Nucleus accumbens (tissue), 56 donors: ENCODE measurements at regions not wholly inside any gene's neighbourhood (a gene's known extent, or its start where the extent isn't known, plus 50 kb on each side); places are given as distances from the start of the nearest gene placed in this dataset.
A peak's percentile ranks its signal among the peaks of the same experiment; 100 is the strongest.

Experiments
- DNase-seq, 56 donors: peaks; one replicate each; lab custom pipeline; 2025; lab: John Stamatoyannopoulos, UW

GRCh38 chr13:103546271-103546670, 480.1 kb upstream of the SLC10A2 start:
- DNase-seq, result no peak

DNA sequence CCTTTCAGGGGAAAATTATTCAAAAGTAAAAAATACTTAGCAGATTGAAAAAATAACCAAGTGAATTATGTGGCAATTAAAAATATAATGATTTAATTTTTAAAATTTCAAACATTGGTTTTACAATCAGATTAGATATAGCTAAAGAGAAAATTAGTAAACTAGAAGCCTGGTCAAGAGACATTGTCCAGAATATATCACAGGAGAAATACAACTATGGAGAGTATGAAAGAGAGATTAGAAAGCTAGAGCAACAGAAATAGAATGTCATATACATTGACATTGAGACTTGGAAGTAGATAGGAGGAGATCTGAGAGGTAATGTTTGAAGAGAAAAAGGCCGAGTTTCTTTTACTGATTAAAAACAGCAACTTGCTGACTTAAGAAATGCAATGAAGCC, 476.4 kb upstream of the SLC10A2 start:
- DNase-seq, result no peak

DNA sequence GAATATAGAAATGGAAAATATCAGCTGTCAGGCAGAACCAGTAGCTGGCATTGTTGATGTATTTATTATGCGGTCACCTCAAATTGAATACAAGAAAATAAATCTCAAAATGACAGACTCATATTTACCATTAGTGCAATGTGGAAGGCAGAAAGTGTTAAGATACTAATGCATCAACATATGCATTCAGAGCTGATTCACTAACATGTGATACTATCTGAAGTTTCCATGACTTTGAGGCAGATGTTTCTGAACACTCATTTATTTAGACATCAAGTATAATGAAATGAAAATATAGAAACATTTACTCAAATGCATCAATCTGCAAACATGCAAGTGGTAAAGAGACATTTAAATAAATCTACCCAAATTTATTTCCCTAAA, 474.2 kb upstream of the SLC10A2 start:
- DNase-seq, result no peak

GRCh38 chr13:103539721-103540381, 473.6 kb upstream of the SLC10A2 start:
- DNase-seq, result no peak

DNA sequence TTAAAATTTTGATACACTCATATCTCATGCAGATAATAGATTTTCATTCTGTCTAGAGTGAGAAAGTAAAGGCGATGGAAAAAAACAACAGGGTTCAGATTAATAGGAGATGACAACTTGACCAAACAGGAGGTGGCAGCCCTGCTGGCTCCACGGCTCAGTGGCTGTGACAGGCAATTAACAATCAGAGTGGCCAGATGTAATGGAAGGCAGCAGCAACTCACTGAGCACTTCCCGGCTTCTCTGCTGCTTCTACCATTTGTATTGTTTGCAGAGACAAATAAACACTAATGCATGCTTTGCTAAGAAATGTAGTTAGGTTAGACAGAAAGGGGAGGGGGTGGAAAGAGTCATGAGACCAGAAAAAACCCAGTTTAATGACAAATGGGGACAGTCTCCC, 473.0 kb upstream of the SLC10A2 start:
- DNase-seq, result peak in 8 of 56 donors; percentile 1 to 4 (median 2)

DNA sequence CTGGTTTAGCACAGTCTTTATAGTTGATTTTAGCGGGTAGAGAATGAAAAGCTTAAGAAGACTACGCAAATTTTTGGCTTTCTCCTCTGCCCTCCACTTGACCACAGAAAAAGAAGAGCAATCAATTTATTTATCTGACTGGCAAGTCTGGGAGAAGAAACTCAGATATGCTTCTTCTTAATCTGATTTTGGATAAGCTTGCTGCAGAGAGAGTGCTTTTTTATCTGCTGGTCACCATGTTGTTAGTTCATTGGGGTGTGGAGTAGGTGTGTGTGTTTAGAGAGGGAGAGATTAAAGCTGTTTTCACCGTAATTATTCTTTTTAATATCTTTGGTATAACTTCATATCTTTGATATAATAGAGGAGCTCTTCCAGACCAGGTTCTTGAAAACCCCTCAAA, 471.4 kb upstream of the SLC10A2 start:
- no peak for DNase-seq

DNA sequence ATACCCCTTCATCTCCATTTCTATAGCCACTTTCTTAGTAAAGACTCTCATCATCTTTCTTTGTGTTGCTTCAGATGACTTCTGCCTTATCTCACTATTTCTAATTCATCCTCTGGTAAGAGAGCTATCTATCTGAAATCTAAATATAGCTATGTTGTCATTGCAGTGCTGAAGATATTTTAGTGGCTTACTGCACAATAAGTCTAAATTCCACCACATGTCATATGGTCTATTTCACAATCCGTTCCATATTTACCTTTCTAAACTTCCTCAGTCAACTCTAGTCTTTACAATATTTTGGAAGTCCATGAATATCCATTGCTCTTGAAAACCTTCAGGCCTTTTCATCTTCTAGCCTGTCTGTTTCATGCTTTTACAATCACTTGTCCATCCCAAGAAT, 465.1 kb upstream of the SLC10A2 start:
- DNase-seq, result no peak

GRCh38 chr13:103528437-103528836, 462.2 kb upstream of the SLC10A2 start:
- no peak for DNase-seq

DNA sequence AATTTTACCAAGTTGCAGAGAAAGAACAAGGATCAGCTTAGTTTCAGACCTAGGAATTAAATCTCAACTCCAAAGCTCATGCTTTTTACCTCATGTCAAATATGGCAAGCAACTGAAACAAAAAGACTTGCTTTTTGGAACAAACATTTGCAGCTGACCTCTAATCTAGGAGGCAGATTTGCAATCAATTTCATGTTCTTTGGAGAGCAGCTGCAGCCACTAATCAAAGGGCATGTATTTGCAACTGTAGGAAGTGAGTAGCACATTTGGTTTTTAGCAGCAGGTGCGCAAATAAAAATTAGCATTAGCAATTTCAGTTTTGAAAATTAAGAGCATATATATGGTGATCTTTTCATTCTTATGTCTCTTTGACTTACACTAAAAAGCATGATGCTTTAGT, 459.3 kb upstream of the SLC10A2 start:
- DNase-seq, result no peak

GRCh38 chr13:103523858-103524257, 457.6 kb upstream of the SLC10A2 start:
- no peak for DNase-seq

DNA sequence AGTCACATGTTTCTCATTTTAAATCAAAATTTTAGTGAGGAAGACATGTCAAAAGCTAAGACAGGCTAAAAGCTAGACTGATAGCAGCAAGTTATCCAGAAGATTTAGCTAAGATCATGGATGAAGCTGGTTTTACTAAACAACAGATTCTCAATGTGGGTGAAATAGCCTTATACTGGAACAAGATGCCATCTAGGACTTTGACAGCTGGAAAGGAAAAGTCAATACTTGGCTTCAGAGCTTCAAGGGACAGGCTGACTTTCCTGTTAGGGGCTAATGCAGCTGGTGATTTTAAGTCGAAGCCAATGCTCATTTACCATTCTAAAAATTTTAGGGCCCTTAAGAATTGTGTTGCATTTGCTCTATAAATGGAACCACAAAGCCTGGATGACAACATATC, 455.3 kb upstream of the SLC10A2 start:
- DNase-seq, result no peak

GRCh38 chr13:103517768-103518102, 451.5 kb upstream of the SLC10A2 start:
- no peak for DNase-seq

DNA sequence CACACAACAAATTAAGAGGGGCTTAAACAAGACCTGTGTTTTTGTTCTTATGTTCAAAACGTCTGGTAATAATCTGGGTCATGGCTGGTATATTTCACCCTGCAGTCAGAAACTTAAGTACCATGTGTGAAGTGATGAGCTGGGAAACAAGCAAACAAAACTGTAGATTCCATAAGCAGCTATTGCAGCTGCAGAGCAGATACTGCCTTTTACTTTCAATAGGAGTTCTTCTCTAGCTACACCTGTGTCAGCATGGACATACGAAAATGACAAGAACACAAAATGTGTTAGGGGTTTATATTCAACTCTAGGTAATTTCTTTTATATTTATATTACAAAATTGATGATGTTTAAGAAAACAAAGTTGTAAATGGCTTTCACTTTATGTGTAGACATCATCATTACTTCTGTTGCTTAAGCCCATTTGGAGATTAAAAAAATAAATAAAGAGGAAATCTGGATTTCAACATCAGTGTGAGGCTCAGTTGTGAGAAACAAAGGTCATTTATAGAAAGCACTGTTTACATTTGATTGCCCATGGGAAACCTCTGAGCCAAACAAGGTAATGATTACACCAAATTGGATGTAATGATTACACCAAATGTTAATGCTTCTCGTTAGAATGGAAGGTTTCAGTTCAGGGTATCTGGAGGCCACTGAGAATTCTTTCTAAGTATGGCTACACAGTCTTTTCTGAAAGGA, 451.0 kb upstream of the SLC10A2 start:
- DNase-seq, result no peak

GRCh38 chr13:103516015-103516795, 450.0 kb upstream of the SLC10A2 start:
- no peak for DNase-seq

DNA sequence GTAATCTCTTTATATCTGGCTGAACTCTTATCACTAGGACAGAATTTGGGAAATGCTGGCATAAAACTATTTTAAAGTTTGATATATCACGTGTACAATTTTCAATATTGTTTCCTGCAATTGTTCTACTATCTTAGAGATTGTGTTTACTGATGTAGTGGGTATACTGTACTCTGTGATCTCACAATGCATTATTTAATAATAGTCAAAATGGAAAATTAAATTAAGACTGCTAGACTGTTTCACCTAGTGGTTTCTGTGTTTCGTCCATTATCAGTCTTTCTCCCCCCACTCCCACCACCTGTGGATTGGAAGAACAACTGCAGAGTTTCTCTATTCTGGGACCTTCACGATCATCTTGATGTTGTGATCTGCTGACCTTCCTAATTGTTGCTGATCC, 449.2 kb upstream of the SLC10A2 start:
- no peak for DNase-seq

- DNase-seq, result no peak
Measured at GRCh38 chr13:103514619-103515018, 448.4 kb upstream of the SLC10A2 start.

DNA sequence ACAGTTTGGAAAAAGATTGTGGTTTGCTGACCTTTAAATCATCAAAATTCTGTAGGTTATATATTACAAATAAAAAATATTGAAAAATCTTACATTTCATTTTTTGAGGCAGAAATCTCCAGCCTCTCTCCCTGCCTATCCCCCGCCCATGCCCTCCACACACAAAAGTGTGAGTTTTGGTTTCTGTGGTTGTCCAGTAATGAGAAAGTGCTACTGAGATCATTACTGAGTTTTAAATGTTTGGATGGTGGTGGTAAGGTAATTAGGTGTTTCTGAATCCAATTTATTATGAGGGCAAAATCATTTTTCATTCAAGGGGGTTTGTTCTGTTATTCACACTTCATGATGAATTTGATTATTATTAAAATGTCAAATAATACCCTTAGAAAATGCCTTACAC, 448.0 kb upstream of the SLC10A2 start:
- DNase-seq, result no peak

GRCh38 chr13:103510007-103510535, 443.9 kb upstream of the SLC10A2 start:
- DNase-seq, result no peak

- no peak for DNase-seq
Measured at GRCh38 chr13:103497404-103497803, 431.2 kb upstream of the SLC10A2 start.

DNA sequence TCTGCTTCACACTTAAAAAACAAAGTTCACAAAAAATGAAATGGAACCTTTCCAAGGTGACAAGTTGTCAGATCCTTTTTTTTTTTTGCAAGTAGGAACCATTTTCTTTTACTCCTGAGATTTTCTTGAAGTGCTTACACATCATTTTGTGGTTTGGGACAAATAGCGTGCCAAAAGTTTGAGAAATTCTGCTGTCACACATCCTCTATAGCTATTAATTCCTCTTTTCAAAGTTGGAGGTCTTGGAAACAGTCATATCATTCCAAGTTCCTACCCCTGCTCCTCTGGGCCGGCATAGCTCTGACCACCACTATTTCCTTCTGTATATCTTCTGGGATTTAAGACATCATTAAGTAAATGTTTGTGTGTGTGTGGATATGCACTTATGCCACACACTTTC, 421.6 kb upstream of the SLC10A2 start:
- DNase-seq, result no peak

DNA sequence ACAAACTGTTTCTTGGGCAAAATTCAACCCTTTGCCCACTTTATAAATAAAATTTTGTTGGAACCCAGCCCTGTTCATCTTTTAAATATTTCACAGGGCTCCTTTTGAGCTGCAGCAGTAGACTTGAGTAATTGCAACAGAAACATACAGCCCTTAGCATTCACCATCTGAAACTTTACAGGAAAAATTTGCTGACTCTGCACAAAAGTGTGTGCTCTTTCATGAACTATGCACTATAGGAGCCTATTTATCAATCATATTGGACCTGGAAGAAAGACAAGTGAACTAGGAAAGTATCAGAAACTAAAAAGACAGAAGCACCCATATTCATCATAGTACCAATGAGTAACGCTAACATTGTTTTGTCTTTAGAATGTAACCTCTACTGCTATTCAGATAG, 406.9 kb upstream of the SLC10A2 start:
- DNase-seq, result no peak

GRCh38 chr13:103471896-103472295, 405.7 kb upstream of the SLC10A2 start:
- DNase-seq, result no peak
